ENCODE measurements at regions not wholly inside any gene's neighbourhood (a gene's known extent, or its start where the extent isn't known, plus 50 kb on each side); places are given as distances from the start of the nearest gene placed in this dataset.

- Mint-ChIP-seq H3K4me3 (ENCODE audit: unreplicated experiment) (no peak overlapping the region), H3K36me3 (ENCODE audit: unreplicated experiment) (no peaks in the 10 kb centered on the region), H3K27me3 (ENCODE audit: unreplicated experiment) (no peaks in the 10 kb centered on the region), H3K4me1 (ENCODE audit: unreplicated experiment) (no peaks in the 10 kb centered on the region), H3K9me3 (ENCODE audit: unreplicated experiment) (peaks cover 20% of the 10 kb centered on the region), H3K27ac (ENCODE audit: unreplicated experiment) (no peak overlapping the region)
- no peak for TF ChIP-seq CTCF (IDR thresholded peaks at IDR 0.05)
- no peak for DNase-seq (ENCODE audit: extremely low spot score, unreplicated experiment)
Measured at GRCh38 chr17:27069842-27070508, 223.9 kb upstream of the WSB1 start.

DNA sequence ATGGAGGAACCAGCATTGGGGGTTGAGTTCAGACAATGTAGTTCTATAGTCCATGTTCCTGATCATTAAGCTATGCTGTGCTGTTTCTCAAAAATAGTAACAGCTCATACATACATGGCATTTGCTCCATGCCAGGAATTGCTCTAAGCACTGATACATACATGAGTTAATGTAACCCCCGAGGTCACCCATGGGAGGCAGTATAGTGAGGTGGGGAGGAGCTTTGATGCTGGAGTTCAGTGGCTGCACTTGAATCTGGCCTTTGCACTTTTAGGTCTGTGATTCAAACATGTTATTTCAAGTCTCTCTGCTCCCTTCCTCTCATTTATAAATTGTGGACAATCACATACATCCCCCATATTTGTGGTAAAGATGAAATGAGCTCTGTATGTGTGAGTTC lies 223.1 kb upstream of the WSB1 start:
- DNase-seq (ENCODE audit: extremely low spot score, unreplicated experiment) = no peak
- Mint-ChIP-seq H3K4me3 (ENCODE audit: unreplicated experiment) (no peak overlapping the region), H3K9me3 (ENCODE audit: unreplicated experiment) (peaks cover 21% of the 10 kb centered on the region), H3K36me3 (ENCODE audit: unreplicated experiment) (no peaks in the 10 kb centered on the region), H3K4me1 (ENCODE audit: unreplicated experiment) (no peaks in the 10 kb centered on the region), H3K27me3 (ENCODE audit: unreplicated experiment) (no peaks in the 10 kb centered on the region), H3K27ac (ENCODE audit: unreplicated experiment) (no peak overlapping the region)
- TF ChIP-seq CTCF (IDR thresholded peaks at IDR 0.05) = no peak

- TF ChIP-seq CTCF (IDR thresholded peaks at IDR 0.05) = no peak
- no peak overlapping the region for H3K4me3 Mint-ChIP-seq (ENCODE audit: unreplicated experiment)
- H3K27me3 Mint-ChIP-seq (ENCODE audit: unreplicated experiment) = no peaks in the 10 kb centered on the region
- H3K36me3 Mint-ChIP-seq (ENCODE audit: unreplicated experiment) = no peaks in the 10 kb centered on the region
- DNase-seq (ENCODE audit: extremely low spot score, unreplicated experiment) = no peak
- peaks cover 31% of the 10 kb centered on the region for H3K9me3 Mint-ChIP-seq (ENCODE audit: unreplicated experiment)
- no peak overlapping the region for H3K27ac Mint-ChIP-seq (ENCODE audit: unreplicated experiment)
- no peaks in the 10 kb centered on the region for H3K4me1 Mint-ChIP-seq (ENCODE audit: unreplicated experiment)
Measured at GRCh38 chr17:27072885-27073284, 221.0 kb upstream of the WSB1 start.

- Mint-ChIP-seq H3K9me3 (ENCODE audit: unreplicated experiment) (peaks cover 38% of the 10 kb centered on the region), H3K36me3 (ENCODE audit: unreplicated experiment) (no peaks in the 10 kb centered on the region), H3K4me3 (ENCODE audit: unreplicated experiment) (no peak overlapping the region), H3K27me3 (ENCODE audit: unreplicated experiment) (no peaks in the 10 kb centered on the region), H3K4me1 (ENCODE audit: unreplicated experiment) (no peaks in the 10 kb centered on the region), H3K27ac (ENCODE audit: unreplicated experiment) (no peak overlapping the region)
- DNase-seq (ENCODE audit: extremely low spot score, unreplicated experiment) = no peak
- no peak for TF ChIP-seq CTCF (IDR thresholded peaks at IDR 0.05)
Measured at GRCh38 chr17:27076814-27077213, 217.1 kb upstream of the WSB1 start.

DNA sequence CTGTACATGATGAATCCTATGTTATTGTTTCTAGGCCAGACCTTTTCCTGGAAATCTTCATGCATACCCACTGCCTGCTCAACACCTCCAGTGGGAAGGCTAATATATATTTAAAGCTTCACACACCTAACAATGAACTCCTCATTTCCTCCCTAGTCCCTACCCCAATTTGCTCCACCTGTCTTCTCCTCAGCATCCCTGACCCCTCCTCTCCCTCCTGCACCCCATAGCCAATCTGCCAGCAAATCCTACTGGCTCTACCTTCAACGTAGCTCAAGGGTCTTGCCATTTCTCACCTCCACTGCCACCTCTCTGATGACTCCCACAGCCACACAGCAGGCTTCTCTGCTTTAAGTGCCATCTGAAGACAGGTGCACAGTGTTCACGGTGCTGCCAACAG lies 215.6 kb upstream of the WSB1 start:
- no peaks in the 10 kb centered on the region for H3K27me3 Mint-ChIP-seq (ENCODE audit: unreplicated experiment)
- no peaks in the 10 kb centered on the region for H3K4me1 Mint-ChIP-seq (ENCODE audit: unreplicated experiment)
- no peaks in the 10 kb centered on the region for H3K36me3 Mint-ChIP-seq (ENCODE audit: unreplicated experiment)
- no peak for DNase-seq (ENCODE audit: extremely low spot score, unreplicated experiment)
- H3K4me3 Mint-ChIP-seq (ENCODE audit: unreplicated experiment) = no peak overlapping the region
- no peak overlapping the region for H3K27ac Mint-ChIP-seq (ENCODE audit: unreplicated experiment)
- H3K9me3 Mint-ChIP-seq (ENCODE audit: unreplicated experiment) = peaks cover 41% of the 10 kb centered on the region
- no peak for TF ChIP-seq CTCF (IDR thresholded peaks at IDR 0.05)
